WTC11 (cell line): ENCODE measurements at regions not wholly inside any gene's neighbourhood (a gene's known extent, or its start where the extent isn't known, plus 50 kb on each side); places are given as distances from the start of the nearest gene placed in this dataset.

Experiments
- ATAC-seq: fragments of 200-7000 bp; cut with Tn5 transposase; 2 replicates; pipeline ENCODE4 v1.10.0; 2021; ENCODE audit warnings: mild to moderate bottlenecking, moderate library complexity
- CTCF ChIA-PET: fragments of 300-600 bp; sonication (Branson Sonifier 250); formaldehyde crosslinking; loops from one replicate; lab custom pipeline; 2021; ENCODE audit warnings: antibody characterized with exemption; lab: Charles Lee
- POLR2A ChIA-PET: fragments of 350-600 bp; sonication (Branson Sonifier 250); formaldehyde crosslinking; loops from one replicate; lab custom pipeline; 2021; ENCODE audit warnings: antibody characterized with exemption; lab: Charles Lee
- DNase-seq: peaks from one replicate; pipeline ENCODE4 v3.0.0; 2021; ENCODE audit warnings: low spot score
- H3K27ac Mint-ChIP-seq: 2 replicates; pipeline ENCODE4 v1.8.0; 2021; ENCODE audit warnings: mixed read lengths
- H3K27me3 Mint-ChIP-seq: 2 replicates; pipeline ENCODE4 v1.8.0; 2021; ENCODE audit warnings: low read depth, mild to moderate bottlenecking, moderate library complexity, mixed read lengths
- H3K36me3 Mint-ChIP-seq: 2 replicates; pipeline ENCODE4 v1.8.0; 2021; ENCODE audit warnings: mixed read lengths
- H3K4me1 Mint-ChIP-seq: 2 replicates; pipeline ENCODE4 v1.8.0; 2022; ENCODE audit warnings: mixed read lengths
- H3K4me3 Mint-ChIP-seq: 2 replicates; pipeline ENCODE4 v1.8.0; 2021; ENCODE audit warnings: mild to moderate bottlenecking, moderate library complexity, mixed read lengths
- H3K9me3 Mint-ChIP-seq: 2 replicates; pipeline ENCODE4 v1.8.0; 2021; ENCODE audit warnings: mixed read lengths
- ATF1 ChIP-seq: sonication (generic); formaldehyde crosslinking; IDR thresholded peaks from 2 replicates; pipeline ENCODE4 v1.8.1; 2023; ENCODE audit warnings: mild to moderate bottlenecking, moderate library complexity, missing genetic modification reagents
- CBFB ChIP-seq: sonication (generic); formaldehyde crosslinking; IDR thresholded peaks from 2 replicates; pipeline ENCODE4 v1.8.1; 2022; ENCODE audit warnings: mild to moderate bottlenecking, low read depth, missing genetic modification reagents
- CREM ChIP-seq: sonication (generic); formaldehyde crosslinking; IDR thresholded peaks from 2 replicates; pipeline ENCODE4 v1.8.1; 2022; ENCODE audit warnings: mild to moderate bottlenecking, missing genetic modification reagents, moderate library complexity
- JUN ChIP-seq: sonication (generic); formaldehyde crosslinking; IDR thresholded peaks from 2 replicates; pipeline ENCODE4 v1.8.0; 2023; ENCODE audit warnings: mild to moderate bottlenecking, missing genetic modification reagents
- NR1H2 ChIP-seq: sonication (generic); formaldehyde crosslinking; IDR thresholded peaks from 2 replicates; pipeline ENCODE4 v1.9.0; 2021; ENCODE audit warnings: mild to moderate bottlenecking, moderate library complexity, missing genetic modification reagents
- NR2C2 ChIP-seq: sonication (generic); formaldehyde crosslinking; IDR thresholded peaks from 2 replicates; pipeline ENCODE4 v1.8.0; 2022; ENCODE audit warnings: mild to moderate bottlenecking, missing genetic modification reagents
- NR3C1 ChIP-seq: sonication (generic); formaldehyde crosslinking; conservative IDR thresholded peaks from 2 replicates; pipeline ENCODE4 v1.8.1; 2023; ENCODE audit warnings: low read depth, mild to moderate bottlenecking, missing genetic modification reagents
- OVOL2 ChIP-seq: fragments of 250-450 bp; sonication (Bioruptor Pico); IDR thresholded peaks from 2 replicates; pipeline ENCODE4 v1.9.0; 2021; ENCODE audit warnings: mild to moderate bottlenecking, borderline replicate concordance
- PRRX2 ChIP-seq: fragments of 250-450 bp; sonication (Bioruptor Pico); IDR thresholded peaks from 2 replicates; pipeline ENCODE4 v1.8.0; 2021; ENCODE audit warnings: mild to moderate bottlenecking
- TCF7 ChIP-seq: sonication (generic); formaldehyde crosslinking; IDR thresholded peaks from 2 replicates; pipeline ENCODE4 v1.8.0; 2022; ENCODE audit warnings: mild to moderate bottlenecking, low read depth, missing genetic modification reagents, moderate library complexity
- TEAD1 ChIP-seq: sonication (generic); formaldehyde crosslinking; IDR thresholded peaks from 2 replicates; pipeline ENCODE4 v1.8.0; 2022; ENCODE audit warnings: mild to moderate bottlenecking, missing genetic modification reagents
- ZNF138 ChIP-seq: sonication (generic); formaldehyde crosslinking; conservative IDR thresholded peaks from 2 replicates; pipeline ENCODE4 v1.8.1; 2022; ENCODE audit warnings: mild to moderate bottlenecking, moderate library complexity, missing genetic modification reagents
- ZNF423 ChIP-seq: fragments of 250-450 bp; sonication (Bioruptor Pico); IDR thresholded peaks from 2 replicates; pipeline ENCODE4 v2.1.2; 2022; ENCODE audit warnings: mild to moderate bottlenecking, moderate library complexity
- TF ChIP-seq, protein P1 (sequence below): fragments of 250-450 bp; sonication (Bioruptor Pico); IDR thresholded peaks from 2 replicates; pipeline ENCODE4 v1.8.0; 2021; ENCODE audit warnings: mild to moderate bottlenecking
- TF ChIP-seq, protein P2 (sequence below): sonication (generic); formaldehyde crosslinking; IDR thresholded peaks from 2 replicates; pipeline ENCODE4 v1.8.0; 2022; ENCODE audit warnings: mild to moderate bottlenecking, missing genetic modification reagents
- TF ChIP-seq, protein P3 (sequence below): sonication (generic); formaldehyde crosslinking; IDR thresholded peaks from 2 replicates; pipeline ENCODE4 v1.8.1; 2023; ENCODE audit warnings: mild to moderate bottlenecking, missing genetic modification reagents
- TF ChIP-seq, protein P4 (sequence below): sonication (generic); formaldehyde crosslinking; IDR thresholded peaks from 2 replicates; pipeline ENCODE4 v1.8.1; 2022; ENCODE audit warnings: low read depth, mild to moderate bottlenecking, moderate library complexity, missing genetic modification reagents, borderline replicate concordance
- TF ChIP-seq, protein P5 (sequence below): fragments of 250-450 bp; sonication (Bioruptor Pico); IDR thresholded peaks from 2 replicates; pipeline ENCODE4 v1.9.0; 2021; ENCODE audit warnings: mild to moderate bottlenecking

DNA sequence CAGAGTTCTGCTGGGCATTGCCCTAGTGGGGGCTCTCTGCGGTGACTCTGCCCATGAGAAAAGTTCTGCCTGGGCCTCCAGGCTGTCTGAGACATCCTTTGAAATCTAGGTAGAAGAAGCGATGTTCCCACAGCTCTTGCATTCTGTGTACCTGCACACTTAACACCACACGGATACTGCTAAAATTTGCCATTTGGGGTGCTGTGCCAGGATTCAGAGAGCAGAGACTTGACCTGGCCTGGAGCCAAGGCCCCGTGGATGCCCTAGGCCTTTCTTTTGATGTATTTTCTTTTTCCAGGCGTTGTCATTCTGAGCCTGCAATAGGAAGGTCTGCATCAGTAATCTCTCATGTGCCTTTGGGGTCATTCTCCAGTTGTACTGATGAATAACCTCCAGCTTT lies 89.3 kb upstream of the IL12B start (continued):
- TF ChIP-seq, protein P1, sequence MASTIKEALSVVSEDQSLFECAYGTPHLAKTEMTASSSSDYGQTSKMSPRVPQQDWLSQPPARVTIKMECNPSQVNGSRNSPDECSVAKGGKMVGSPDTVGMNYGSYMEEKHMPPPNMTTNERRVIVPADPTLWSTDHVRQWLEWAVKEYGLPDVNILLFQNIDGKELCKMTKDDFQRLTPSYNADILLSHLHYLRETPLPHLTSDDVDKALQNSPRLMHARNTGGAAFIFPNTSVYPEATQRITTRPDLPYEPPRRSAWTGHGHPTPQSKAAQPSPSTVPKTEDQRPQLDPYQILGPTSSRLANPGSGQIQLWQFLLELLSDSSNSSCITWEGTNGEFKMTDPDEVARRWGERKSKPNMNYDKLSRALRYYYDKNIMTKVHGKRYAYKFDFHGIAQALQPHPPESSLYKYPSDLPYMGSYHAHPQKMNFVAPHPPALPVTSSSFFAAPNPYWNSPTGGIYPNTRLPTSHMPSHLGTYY = no peak
- TF ChIP-seq, protein P2, sequence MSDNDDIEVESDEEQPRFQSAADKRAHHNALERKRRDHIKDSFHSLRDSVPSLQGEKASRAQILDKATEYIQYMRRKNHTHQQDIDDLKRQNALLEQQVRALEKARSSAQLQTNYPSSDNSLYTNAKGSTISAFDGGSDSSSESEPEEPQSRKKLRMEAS = no peak
- TF ChIP-seq, protein P3, sequence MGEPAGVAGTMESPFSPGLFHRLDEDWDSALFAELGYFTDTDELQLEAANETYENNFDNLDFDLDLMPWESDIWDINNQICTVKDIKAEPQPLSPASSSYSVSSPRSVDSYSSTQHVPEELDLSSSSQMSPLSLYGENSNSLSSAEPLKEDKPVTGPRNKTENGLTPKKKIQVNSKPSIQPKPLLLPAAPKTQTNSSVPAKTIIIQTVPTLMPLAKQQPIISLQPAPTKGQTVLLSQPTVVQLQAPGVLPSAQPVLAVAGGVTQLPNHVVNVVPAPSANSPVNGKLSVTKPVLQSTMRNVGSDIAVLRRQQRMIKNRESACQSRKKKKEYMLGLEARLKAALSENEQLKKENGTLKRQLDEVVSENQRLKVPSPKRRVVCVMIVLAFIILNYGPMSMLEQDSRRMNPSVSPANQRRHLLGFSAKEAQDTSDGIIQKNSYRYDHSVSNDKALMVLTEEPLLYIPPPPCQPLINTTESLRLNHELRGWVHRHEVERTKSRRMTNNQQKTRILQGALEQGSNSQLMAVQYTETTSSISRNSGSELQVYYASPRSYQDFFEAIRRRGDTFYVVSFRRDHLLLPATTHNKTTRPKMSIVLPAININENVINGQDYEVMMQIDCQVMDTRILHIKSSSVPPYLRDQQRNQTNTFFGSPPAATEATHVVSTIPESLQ (CRISPR knock-in tag) = no peak
- TF ChIP-seq PRRX2 (CRISPR knock-in tag) = no peak
- TF ChIP-seq CBFB (CRISPR knock-in tag) = no peak
- no peak for TF ChIP-seq CREM

DNA sequence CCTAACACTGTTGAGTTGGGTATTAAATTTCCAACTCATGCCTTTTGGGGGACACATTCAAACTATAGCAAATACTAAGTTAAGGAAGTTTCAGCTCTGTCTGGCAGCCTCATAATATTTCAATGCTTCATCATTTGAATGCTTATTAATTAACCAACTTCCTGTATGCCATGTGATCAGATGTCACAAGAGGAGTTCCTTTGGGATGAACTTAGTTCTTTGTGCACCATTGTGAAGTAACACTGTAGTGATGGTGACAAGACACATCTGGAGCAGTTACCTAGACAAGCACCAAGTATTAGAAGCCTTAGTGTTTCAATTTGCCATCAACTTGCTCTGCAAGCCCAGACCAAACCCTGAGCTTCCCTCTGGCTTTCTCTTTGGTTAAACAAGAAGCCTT lies 90.7 kb upstream of the IL12B start:
- TF ChIP-seq ATF1 (CRISPR knock-in tag) = no peak
- no peak for TF ChIP-seq JUN (CRISPR knock-in tag)
- TF ChIP-seq TEAD1 (CRISPR knock-in tag) = no peak
- no peak for TF ChIP-seq NR3C1 (CRISPR knock-in tag)
- TF ChIP-seq NR2C2 (CRISPR knock-in tag) = no peak
- TF ChIP-seq TCF7 = no peak
- TF ChIP-seq NR1H2 (CRISPR knock-in tag) = no peak
- TF ChIP-seq, protein P2 = no peak
- TF ChIP-seq, protein P4, sequence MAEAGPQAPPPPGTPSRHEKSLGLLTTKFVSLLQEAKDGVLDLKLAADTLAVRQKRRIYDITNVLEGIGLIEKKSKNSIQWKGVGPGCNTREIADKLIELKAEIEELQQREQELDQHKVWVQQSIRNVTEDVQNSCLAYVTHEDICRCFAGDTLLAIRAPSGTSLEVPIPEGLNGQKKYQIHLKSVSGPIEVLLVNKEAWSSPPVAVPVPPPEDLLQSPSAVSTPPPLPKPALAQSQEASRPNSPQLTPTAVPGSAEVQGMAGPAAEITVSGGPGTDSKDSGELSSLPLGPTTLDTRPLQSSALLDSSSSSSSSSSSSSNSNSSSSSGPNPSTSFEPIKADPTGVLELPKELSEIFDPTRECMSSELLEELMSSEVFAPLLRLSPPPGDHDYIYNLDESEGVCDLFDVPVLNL (CRISPR knock-in tag) = no peak
- TF ChIP-seq ZNF423 = no peak
- TF ChIP-seq ZNF138 (CRISPR knock-in tag) = no peak
- no peak for TF ChIP-seq OVOL2 (CRISPR knock-in tag)
- Mint-ChIP-seq H3K36me3 (no peaks in the 10 kb centered on the region), H3K27me3 (no peaks in the 10 kb centered on the region), H3K4me3 (no peak overlapping the region), H3K4me1 (peaks cover 10% of the 10 kb centered on the region), H3K27ac (no peak overlapping the region), H3K9me3 (no peaks in the 10 kb centered on the region)
- CTCF ChIA-PET = no interaction called here
- POLR2A ChIA-PET = no interaction called here
- ATAC-seq (no peak), DNase-seq (no peak)

DNA sequence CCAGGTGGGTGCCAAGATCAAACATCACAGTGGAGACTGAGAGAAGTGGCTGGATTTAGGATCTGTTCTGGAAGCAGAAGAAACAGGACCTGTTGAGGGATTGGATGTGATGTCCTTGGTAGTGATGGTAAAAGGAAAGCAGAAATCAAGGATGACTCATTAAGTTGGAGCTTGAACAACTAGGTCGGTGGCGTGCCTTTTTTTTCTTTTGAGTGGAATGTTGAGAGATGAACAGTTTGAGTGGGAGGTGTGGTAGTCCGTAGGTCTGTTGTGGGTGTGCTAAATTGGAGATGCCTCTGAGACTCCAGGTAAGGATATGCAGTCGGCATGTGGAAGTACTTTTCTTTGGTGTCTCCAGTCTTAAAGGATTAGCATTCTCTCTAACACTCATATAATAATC lies 92.1 kb upstream of the IL12B start:
- TF ChIP-seq, protein P5, sequence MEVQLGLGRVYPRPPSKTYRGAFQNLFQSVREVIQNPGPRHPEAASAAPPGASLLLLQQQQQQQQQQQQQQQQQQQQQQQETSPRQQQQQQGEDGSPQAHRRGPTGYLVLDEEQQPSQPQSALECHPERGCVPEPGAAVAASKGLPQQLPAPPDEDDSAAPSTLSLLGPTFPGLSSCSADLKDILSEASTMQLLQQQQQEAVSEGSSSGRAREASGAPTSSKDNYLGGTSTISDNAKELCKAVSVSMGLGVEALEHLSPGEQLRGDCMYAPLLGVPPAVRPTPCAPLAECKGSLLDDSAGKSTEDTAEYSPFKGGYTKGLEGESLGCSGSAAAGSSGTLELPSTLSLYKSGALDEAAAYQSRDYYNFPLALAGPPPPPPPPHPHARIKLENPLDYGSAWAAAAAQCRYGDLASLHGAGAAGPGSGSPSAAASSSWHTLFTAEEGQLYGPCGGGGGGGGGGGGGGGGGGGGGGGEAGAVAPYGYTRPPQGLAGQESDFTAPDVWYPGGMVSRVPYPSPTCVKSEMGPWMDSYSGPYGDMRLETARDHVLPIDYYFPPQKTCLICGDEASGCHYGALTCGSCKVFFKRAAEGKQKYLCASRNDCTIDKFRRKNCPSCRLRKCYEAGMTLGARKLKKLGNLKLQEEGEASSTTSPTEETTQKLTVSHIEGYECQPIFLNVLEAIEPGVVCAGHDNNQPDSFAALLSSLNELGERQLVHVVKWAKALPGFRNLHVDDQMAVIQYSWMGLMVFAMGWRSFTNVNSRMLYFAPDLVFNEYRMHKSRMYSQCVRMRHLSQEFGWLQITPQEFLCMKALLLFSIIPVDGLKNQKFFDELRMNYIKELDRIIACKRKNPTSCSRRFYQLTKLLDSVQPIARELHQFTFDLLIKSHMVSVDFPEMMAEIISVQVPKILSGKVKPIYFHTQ (CRISPR knock-in tag) = no peak
- Mint-ChIP-seq H3K9me3 (no peaks in the 10 kb centered on the region), H3K4me3 (no peak overlapping the region), H3K36me3 (no peaks in the 10 kb centered on the region), H3K27me3 (no peaks in the 10 kb centered on the region), H3K4me1 (peaks cover 10% of the 10 kb centered on the region), H3K27ac (no peak overlapping the region)
- DNase-seq (no peak), ATAC-seq (no peak)
- ChIA-PET CTCF (interaction anchor here (0.9 to 1.1 kb wide), 2 partner anchors 136 to 265 kb away, joined by 3 to 4 read pairs; no protein-coding TSS in a partner anchor), POLR2A (no interaction called here)
